Right atrium auricular region (tissue), 2 donors: ENCODE measurements at regions not wholly inside any gene's neighbourhood (a gene's known extent, or its start where the extent isn't known, plus 50 kb on each side); places are given as distances from the start of the nearest gene placed in this dataset.

Source experiments
- DNase-seq: peaks from one replicate; pipeline ENCODE4 v3.0.0-alpha.2; 2019; ENCODE audit warnings: low spot score
- H3K27ac ChIP-seq, 2 donors: fragments of 200-600 bp; sonication (generic); 1 replicate in 1 of 2; 2 replicates in 1 of 2; pipeline ENCODE4 v1.5.1; 2016 to 2019
- H3K27me3 ChIP-seq, 2 donors: fragments of 200-600 bp; sonication (generic); one replicate each; pipeline versions ENCODE4 v1.5.1 to v1.6.0; 2017 to 2019
- H3K36me3 ChIP-seq: fragments of 200-600 bp; sonication (generic); one replicate; pipeline ENCODE4 v1.5.1; 2016
- H3K4me1 ChIP-seq, 2 donors: fragments of 200-600 bp; sonication (generic); one replicate each; pipeline versions ENCODE4 v1.5.1 to v1.6.0; 2017 to 2019
- H3K4me3 ChIP-seq, 2 donors: fragments of 200-600 bp; sonication (generic); 1 replicate in 1 of 2; 2 replicates in 1 of 2; pipeline ENCODE4 v1.5.1; 2017 to 2019; ENCODE audit warnings: mild to moderate bottlenecking in 1 of 2, moderate library complexity in 1 of 2
- H3K9me3 ChIP-seq, 2 donors: fragments of 200-600 bp; sonication (generic); one replicate each; pipeline ENCODE4 v1.5.1; 2019
- TF ChIP-seq, protein P1 (sequence below), 2 donors: fragments of 200-600 bp; sonication (generic); IDR thresholded peaks; one replicate each; pipeline ENCODE4 v1.5.1; 2019; ENCODE audit warnings: antibody characterized with exemption in 2 of 2

- Histone ChIP-seq H3K9me3 (no peaks in the 10 kb centered on the region), H3K4me1 (no peaks in the 10 kb centered on the region), H3K27ac (no peak overlapping the region), H3K27me3 (no peaks in the 10 kb centered on the region), H3K36me3 (no peaks in the 10 kb centered on the region), H3K4me3 (no peak overlapping the region)
- TF ChIP-seq, protein P1, sequence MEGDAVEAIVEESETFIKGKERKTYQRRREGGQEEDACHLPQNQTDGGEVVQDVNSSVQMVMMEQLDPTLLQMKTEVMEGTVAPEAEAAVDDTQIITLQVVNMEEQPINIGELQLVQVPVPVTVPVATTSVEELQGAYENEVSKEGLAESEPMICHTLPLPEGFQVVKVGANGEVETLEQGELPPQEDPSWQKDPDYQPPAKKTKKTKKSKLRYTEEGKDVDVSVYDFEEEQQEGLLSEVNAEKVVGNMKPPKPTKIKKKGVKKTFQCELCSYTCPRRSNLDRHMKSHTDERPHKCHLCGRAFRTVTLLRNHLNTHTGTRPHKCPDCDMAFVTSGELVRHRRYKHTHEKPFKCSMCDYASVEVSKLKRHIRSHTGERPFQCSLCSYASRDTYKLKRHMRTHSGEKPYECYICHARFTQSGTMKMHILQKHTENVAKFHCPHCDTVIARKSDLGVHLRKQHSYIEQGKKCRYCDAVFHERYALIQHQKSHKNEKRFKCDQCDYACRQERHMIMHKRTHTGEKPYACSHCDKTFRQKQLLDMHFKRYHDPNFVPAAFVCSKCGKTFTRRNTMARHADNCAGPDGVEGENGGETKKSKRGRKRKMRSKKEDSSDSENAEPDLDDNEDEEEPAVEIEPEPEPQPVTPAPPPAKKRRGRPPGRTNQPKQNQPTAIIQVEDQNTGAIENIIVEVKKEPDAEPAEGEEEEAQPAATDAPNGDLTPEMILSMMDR (IDR thresholded peaks at IDR 0.05) = no peak
- no peak for DNase-seq
These were observed 131.3 kb downstream of the SLC25A47 start for GRCh38 chr14:100454437-100454836.

- H3K27ac ChIP-seq = no peak overlapping the region
These were observed 123.3 kb downstream of the BEGAIN start for GRCh38 chr14:100463937-100464336.

GRCh38 chr14:100466111-100466856, 120.9 kb downstream of the BEGAIN start:
- Histone ChIP-seq H3K27me3 (no peaks in the 10 kb centered on the region), H3K4me3 (no peak overlapping the region), H3K36me3 (peaks cover 6% of the 10 kb centered on the region), H3K9me3 (no peaks in the 10 kb centered on the region), H3K27ac (no peak overlapping the region), H3K4me1 (no peaks in the 10 kb centered on the region)
- TF ChIP-seq, protein P1 (IDR thresholded peaks at IDR 0.05) = no peak
- DNase-seq = peak; percentile 18

More at GRCh38 chr14:100463937-100464336, 123.3 kb downstream of the BEGAIN start:
- Histone ChIP-seq H3K36me3 (peaks cover 6% of the 10 kb centered on the region), H3K27me3 (no peaks in the 10 kb centered on the region), H3K4me1 (no peaks in the 10 kb centered on the region), H3K4me3 (no peak overlapping the region), H3K9me3 (no peaks in the 10 kb centered on the region)
- TF ChIP-seq, protein P1 (IDR thresholded peaks at IDR 0.05) = no peak
- no peak for DNase-seq

GRCh38 chr14:100467046-100467750, 120.0 kb downstream of the BEGAIN start:
- H3K27ac ChIP-seq = no peak overlapping the region
- H3K27me3 ChIP-seq = no peaks in the 10 kb centered on the region

DNA sequence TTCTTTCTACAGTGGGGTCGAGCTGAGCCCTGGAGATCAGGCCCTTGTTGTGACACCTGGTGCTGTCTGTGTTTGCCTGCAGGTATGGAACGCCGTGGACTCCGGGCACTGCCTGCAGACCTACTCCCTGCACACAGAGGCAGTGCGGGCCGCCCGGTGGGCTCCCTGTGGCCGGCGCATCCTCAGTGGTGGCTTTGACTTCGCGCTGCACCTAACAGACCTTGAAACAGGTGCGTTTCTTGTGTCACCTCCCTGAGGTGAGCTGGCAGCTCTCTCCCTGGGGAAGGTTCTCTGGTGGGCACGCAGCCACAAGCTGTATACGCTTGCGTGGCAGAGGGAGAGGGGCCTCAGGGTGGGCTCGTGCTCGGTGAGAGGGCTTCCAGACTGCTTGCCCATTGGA, 119.3 kb downstream of the BEGAIN start:
- H3K27me3 ChIP-seq = no peaks in the 10 kb centered on the region

More at GRCh38 chr14:100467046-100467750, 120.0 kb downstream of the BEGAIN start:
- Histone ChIP-seq H3K36me3 (peaks cover 6% of the 10 kb centered on the region), H3K4me1 (no peaks in the 10 kb centered on the region), H3K9me3 (no peaks in the 10 kb centered on the region), H3K4me3 (no peak overlapping the region)
- peak; percentile 32 for DNase-seq
- TF ChIP-seq, protein P1 (IDR thresholded peaks at IDR 0.05) = no peak

More for the DNA sequence above, 119.3 kb downstream of the BEGAIN start:
- H3K4me1 ChIP-seq = no peaks in the 10 kb centered on the region
- TF ChIP-seq, protein P1 (IDR thresholded peaks at IDR 0.05) = no peak
- no peak overlapping the region for H3K4me3 ChIP-seq
- H3K36me3 ChIP-seq = peaks cover 6% of the 10 kb centered on the region
- DNase-seq = peak; percentile 46
- no peak overlapping the region for H3K27ac ChIP-seq
- H3K9me3 ChIP-seq = no peaks in the 10 kb centered on the region
